ENCODE measurements at regions not wholly inside any gene's neighbourhood (a gene's known extent, or its start where the extent isn't known, plus 50 kb on each side); places are given as distances from the start of the nearest gene placed in this dataset.

- DNase-seq (ENCODE audit: low read depth, low spot score) = no peak
Observed at GRCh38 chr9:16025627-16026026, 472.8 kb downstream of the CCDC171 start.

DNA sequence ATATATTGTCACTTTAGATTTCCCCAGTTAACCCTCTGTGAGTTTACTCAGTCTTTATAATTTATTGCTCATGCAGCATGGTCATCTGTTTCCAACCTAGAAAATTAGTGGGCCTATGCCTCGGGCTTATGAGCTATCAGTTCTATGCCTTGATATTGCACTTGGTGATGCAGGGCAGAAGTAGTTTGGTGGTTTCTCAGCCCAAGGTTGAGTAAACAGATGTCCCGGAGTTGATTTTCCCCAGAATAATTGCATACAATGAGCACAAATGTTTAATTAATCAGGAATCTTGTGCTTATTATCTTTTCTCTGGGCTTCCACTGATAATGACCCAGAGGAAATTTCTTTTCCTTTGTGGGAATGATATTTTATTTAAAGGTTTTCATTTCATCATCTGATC is 474.0 kb downstream of the CCDC171 start:
- DNase-seq (ENCODE audit: low read depth, low spot score) = no peak

DNA sequence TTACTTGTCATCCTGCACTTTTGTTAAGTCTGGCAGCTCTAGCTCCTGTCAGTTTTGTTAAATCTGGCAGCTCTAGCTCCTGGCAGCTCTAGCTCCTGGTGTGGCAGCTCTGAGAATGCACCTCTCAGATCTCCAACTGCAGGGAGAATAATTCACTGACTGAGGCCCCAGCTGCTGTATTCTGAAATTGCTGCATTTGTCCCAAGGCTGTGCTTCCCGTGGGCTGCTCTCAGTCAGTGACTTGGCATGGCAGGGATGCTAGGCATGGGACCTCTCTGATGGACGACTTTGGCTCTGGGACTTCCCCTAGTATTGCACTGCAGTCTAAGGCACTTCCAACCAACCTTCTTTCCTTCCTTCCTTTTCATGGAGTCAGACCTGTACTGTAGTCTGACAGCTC is 475.7 kb downstream of the CCDC171 start:
- no peak for DNase-seq (ENCODE audit: low read depth, low spot score)

DNA sequence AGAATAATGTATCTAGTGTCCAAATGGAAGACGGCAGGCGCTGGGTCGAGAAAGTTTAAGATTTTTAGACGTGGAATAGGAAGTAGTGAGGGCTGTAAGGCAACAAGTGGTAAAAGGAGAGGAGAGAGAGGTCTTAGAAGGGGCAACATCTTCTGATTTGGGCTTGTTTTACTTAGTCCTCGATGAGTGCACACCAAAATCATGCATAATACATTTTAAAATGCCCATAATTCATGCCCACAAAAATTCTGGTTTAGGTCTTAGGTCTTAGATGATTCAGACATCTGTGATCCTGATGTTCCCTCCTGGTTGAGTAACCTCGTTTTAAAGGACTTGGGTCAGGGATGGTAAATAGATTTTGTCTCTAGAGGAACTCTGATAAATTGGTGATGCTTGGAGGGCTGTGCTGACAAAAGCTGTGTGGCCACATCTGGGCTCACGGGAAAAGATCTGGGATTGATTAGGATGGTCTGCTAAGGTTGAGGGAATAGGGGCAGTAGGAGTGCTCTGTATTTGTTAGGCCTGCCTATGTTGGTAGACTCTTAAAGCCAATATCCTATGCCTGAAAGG is 476.3 kb downstream of the CCDC171 start:
- no peak for DNase-seq (ENCODE audit: low read depth, low spot score)

DNA sequence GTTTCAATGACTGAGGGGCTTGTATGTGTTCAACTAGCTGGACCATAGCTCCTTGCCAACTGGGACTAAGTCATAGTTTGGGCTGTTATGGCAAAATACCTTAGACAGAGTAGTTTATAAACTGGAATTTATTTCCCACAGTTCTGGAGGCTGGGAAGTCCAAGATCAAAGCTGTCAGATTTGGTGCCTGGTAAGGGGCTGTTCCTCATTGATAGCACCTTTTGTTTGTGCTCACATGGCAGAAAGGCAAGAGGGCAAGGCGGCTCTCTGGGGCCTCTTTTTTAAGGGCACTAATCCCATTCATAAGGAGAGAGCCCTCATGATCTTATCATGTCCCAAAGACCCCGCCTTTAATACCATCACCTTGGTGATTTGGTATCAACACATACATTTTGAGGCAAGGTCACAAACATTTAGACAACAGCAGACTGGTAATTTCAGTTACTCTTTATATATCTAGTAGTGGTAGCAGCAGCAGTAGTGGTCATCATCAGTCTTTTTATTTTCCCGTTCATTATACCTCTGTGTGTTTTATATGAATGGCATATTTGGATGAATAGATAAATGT is 477.0 kb downstream of the CCDC171 start:
- DNase-seq (ENCODE audit: low read depth, low spot score) = no peak

- peak; percentile 59 for DNase-seq (ENCODE audit: low read depth, low spot score)
Observed at GRCh38 chr9:16030528-16031185, 477.8 kb downstream of the CCDC171 start.

GRCh38 chr9:16031486-16031885 is 478.6 kb downstream of the CCDC171 start:
- DNase-seq (ENCODE audit: low read depth, low spot score) = no peak

- no peak for DNase-seq (ENCODE audit: low read depth, low spot score)
Observed at GRCh38 chr9:16031971-16032370, 479.1 kb downstream of the CCDC171 start.

DNA sequence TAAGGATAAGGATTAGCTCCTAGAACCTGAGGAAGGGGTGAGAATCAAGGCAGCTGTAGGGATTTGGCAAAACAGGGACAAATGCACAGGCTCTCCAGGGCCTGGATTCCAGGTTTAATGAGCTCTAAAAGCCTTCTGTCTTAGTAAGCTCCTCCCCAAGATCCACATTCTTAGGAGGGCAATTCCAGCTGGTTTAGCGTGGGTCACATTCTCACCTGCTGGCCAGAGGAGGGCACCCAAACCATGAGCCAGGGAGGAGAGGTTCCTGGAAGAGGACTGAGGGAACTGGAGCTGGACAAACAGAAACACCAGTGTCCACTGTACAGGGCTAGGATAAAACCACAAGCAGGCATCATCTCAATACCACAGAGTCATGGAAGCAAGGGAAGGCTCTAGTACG is 480.0 kb downstream of the CCDC171 start:
- no peak for DNase-seq (ENCODE audit: low read depth, low spot score)

GRCh38 chr9:16033253-16033652 is 480.4 kb downstream of the CCDC171 start:
- DNase-seq (ENCODE audit: low read depth, low spot score) = no peak

DNA sequence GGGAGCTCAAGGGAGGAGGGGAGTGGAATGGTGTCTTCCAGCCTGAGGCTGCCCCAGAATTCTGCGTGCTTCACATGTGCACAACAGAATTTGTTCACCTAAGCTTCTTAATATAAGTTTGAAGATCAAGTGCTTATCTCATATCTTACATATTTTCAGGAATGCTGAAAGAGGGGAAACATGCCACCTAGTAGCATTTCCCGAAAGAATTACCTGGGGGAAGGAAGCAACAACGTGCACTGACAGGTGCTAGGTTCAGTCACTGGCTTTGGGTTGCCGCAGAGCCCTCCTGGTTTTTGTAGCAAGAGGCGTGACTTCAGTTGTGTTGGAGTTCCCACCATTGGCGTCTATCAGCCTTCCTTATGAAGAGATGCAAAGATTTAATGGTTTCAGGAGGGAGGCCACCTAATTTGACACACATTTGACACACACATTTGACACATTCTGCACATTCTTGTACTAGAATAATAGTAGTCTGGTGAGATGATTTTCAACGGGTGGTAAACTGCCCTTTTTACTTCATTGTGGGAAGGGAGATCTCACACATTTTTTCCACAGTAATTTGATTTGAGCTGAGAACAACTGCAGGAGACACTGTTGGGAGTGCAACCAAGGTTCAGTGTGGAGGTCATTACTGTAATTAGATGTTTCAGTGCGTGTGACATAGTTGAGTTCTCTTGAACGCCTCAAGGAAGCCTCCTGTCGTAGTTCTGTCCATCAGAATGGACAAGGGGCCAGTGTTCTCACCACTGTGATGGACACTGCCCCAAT is 481.3 kb downstream of the CCDC171 start:
- DNase-seq (ENCODE audit: low read depth, low spot score) = no peak

DNA sequence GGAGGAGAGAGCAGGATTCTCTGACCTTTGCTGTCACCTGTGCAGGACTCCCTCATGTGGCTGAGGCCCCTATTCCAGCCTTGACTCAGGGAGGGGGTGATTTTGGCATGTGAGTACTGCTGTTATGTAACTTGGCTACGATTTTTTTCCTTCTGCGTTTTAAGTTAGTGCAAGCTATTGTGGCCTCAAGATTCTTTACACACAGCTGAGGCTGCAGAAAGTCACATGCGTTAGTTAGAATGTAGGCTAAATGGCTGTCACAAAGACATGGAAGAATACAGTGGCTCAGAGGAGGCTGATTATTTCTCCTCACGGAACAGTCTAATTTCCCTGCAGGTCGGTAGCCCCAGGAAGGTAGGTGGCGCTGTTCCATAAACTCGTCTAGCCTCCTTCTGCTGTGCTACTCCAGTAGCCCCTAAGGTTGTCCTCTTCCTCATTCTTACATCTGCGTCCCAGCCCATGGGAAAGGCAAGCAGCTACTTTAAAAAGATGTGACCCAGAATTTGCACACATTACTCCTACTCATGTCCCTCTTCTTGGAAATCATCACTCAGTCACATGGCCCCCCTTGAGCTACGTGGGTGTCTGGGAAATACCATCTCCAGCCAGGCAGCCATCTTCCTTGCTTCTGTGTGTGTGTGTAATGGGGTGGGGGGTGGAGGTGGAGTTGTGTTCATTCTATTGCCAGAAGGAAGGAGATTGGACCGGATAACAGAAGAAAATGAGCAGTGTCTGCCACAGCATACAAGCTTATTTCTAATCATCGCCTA is 486.6 kb downstream of the CCDC171 start:
- DNase-seq (ENCODE audit: low read depth, low spot score) = no peak

GRCh38 chr9:16039988-16040761 is 487.3 kb downstream of the CCDC171 start:
- peak; percentile 77 for DNase-seq (ENCODE audit: low read depth, low spot score)

- DNase-seq (ENCODE audit: low read depth, low spot score) = no peak
Observed at GRCh38 chr9:16043756-16044578, 491.1 kb downstream of the CCDC171 start.

DNA sequence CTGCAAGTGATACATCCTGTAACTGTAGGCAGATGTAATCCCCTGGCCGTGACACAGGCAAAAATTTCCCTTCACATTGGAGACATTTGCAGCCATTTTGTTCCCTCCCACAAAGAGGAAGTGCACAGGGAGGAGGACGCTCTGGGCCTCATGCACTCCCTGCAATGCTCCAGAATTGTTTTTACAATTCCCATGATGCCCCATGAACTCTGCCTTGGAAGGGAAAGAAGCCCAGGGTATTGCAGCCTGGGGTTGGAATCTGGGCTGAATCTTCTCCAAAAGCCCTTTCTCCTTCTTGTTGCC is 491.7 kb downstream of the CCDC171 start:
- no peak for DNase-seq (ENCODE audit: low read depth, low spot score)

GRCh38 chr9:16045651-16046280 is 492.9 kb downstream of the CCDC171 start:
- no peak for DNase-seq (ENCODE audit: low read depth, low spot score)

GRCh38 chr9:16046713-16047112 is 493.9 kb downstream of the CCDC171 start:
- no peak for DNase-seq (ENCODE audit: low read depth, low spot score)

DNA sequence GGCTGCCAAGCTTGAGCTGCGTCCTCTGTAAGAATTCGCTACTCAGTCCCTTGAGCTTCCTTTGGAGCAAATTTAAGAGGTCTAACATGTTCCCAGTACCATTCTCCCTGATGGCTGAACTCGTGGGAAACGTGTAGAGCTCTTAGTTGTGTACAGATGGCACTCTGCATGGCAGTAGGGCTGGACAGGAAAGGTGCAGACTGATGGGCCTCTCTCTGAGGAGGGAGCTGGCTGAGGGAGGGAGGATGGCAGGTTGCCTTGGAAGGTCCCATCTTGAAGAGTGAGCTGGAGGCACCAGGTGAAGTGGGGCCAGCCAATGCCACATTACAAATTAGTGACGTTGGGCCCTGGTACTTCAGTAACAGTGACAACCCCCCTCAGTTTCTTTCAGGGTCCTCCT is 495.3 kb downstream of the CCDC171 start:
- DNase-seq (ENCODE audit: low read depth, low spot score) = no peak

DNA sequence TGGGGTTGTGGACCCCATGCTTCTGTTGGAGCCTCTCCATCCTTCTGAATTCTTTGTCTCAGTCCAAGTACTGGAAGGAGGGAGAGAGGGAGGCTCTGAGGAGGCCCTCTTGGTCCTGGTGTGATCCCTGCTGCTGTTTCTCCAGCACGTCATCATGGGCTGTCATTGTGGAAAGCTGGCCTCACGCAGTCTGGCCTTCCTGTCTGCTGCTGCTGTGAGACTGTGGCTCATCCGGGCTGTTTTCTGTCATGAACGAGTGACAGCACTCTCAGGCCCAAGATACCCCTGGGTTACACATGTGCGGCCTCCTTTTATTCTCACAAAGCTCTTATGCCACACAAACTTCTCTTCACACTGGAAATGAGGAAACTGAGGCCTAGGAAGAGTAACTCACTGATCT is 499.3 kb downstream of the CCDC171 start:
- no peak for DNase-seq (ENCODE audit: low read depth, low spot score)

Measured in brain pericyte (primary cell).